ENCODE measurements at regions not wholly inside any gene's neighbourhood (a gene's known extent, or its start where the extent isn't known, plus 50 kb on each side); places are given as distances from the start of the nearest gene placed in this dataset.

DNA sequence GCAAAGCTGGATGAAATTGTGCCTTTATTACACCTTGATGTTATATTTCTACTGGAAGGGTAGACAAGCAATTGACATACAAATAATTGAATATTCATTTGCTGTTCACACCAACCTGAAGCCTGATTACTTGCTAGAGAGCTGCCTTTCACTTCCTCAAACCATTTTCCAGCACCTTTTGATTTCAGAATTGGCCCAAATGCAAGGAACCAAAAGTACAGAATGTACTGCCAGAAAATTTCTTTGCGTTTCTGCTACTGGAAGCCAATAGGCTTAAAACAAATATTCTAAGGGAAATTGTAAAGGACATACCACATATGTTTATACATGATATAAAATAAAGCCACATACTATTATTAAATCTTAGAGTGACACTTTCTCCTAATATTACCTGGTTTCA, 94.5 kb downstream of the RFPL4B start:
- TF ChIP-seq FOS (IDR thresholded peaks at IDR 0.05; ENCODE audit: borderline replicate concordance, insufficient read depth, low read length) (no peak), POLR2AphosphoS5 (IDR thresholded peaks at IDR 0.05; ENCODE audit: insufficient read depth, low read depth, low read length) (no peak)

All from endothelial cell of umbilical vein (primary cell).